ENCODE measurements at regions not wholly inside any gene's neighbourhood (a gene's known extent, or its start where the extent isn't known, plus 50 kb on each side); places are given as distances from the start of the nearest gene placed in this dataset.
"Not testable (repeated sequence)": the region's sequence is repeated elsewhere in the genome, so short reads cannot be mapped to it uniquely, and the experiment has no call there.

DNA sequence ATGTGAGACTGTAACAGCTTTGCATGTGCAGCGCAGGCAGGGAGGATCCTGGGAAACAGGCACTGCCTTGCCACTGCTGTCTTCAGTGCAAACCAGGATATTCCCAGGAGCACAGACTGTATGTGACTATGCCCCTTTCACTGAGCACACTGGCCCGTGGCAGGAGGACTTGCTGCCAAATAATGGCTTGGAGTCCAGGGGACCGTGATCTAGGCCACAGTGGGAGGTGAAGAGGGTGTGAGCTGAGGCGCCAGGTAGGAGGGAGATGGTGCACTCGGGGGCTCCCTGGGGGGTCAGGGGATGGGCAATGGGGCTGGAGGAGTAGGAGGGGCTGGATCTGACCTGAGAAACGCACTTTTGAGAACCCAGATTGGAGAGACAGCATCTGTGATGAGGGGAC lies 193.4 kb upstream of the ZNF32 start:
- Mint-ChIP-seq H3K4me3 (no peak overlapping the region), H3K27ac (ENCODE audit: low read depth) (no peak overlapping the region), H3K36me3 (ENCODE audit: insufficient read depth) (no peaks in the 10 kb centered on the region), H3K9me3 (no peaks in the 10 kb centered on the region), H3K4me1 (peaks cover 21% of the 10 kb centered on the region), H3K27me3 (no peaks in the 10 kb centered on the region)
- DNase-seq (ENCODE audit: low spot score in 2 of 2), result no peak
- ATAC-seq (replicated peaks; ENCODE audit: extremely low read depth, poor library complexity, severe bottlenecking), result no peak

GRCh38 chr10:43839973-43840372 lies 191.3 kb upstream of the ZNF32 start:
- Mint-ChIP-seq H3K27ac (ENCODE audit: low read depth) (no peak overlapping the region), H3K27me3 (no peaks in the 10 kb centered on the region), H3K4me1 (peaks cover 4% of the 10 kb centered on the region), H3K9me3 (no peaks in the 10 kb centered on the region), H3K36me3 (ENCODE audit: insufficient read depth) (no peaks in the 10 kb centered on the region), H3K4me3 (no peak overlapping the region)
- DNase-seq (ENCODE audit: low spot score in 2 of 2) (no peak), ATAC-seq (replicated peaks; ENCODE audit: extremely low read depth, poor library complexity, severe bottlenecking) (no peak)

- H3K27me3 Mint-ChIP-seq, result peaks cover 10% of the 10 kb centered on the region
- DNase-seq (ENCODE audit: low spot score in 2 of 2); ATAC-seq (replicated peaks; ENCODE audit: extremely low read depth, poor library complexity, severe bottlenecking); H3K36me3 Mint-ChIP-seq (ENCODE audit: insufficient read depth); H3K4me3 Mint-ChIP-seq; H3K27ac Mint-ChIP-seq (ENCODE audit: low read depth); H3K9me3 Mint-ChIP-seq; H3K4me1 Mint-ChIP-seq: not testable (repeated sequence)
These were observed 186.1 kb upstream of the ZNF32 start for GRCh38 chr10:43834751-43835150.

DNA sequence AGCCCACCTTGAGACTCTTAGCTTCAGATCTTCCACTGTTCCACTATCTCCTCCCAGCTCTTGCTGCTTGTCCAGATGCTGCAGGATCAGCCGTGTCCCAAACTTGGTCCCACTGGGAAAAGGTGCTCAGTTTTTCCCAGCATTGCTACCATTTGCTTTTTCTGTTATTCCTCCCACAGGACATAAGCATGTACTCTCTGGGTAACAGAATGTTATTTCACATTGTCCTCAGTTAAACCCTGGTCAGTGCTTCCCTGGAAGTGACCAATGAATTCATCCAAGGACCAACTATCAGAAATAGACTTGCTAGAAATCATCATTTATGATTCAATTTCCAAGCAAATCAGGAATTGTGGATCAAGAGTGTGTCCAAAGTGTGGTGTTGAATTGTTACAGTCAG lies 179.2 kb upstream of the ZNF32 start:
- Mint-ChIP-seq H3K27ac (ENCODE audit: low read depth) (no peak overlapping the region), H3K27me3 (peaks cover 9% of the 10 kb centered on the region), H3K9me3 (no peaks in the 10 kb centered on the region), H3K36me3 (ENCODE audit: insufficient read depth) (no peaks in the 10 kb centered on the region), H3K4me1 (peaks cover 6% of the 10 kb centered on the region), H3K4me3 (no peak overlapping the region)
- DNase-seq (ENCODE audit: low spot score in 2 of 2), result no peak
- no peak for ATAC-seq (replicated peaks; ENCODE audit: extremely low read depth, poor library complexity, severe bottlenecking)

DNA sequence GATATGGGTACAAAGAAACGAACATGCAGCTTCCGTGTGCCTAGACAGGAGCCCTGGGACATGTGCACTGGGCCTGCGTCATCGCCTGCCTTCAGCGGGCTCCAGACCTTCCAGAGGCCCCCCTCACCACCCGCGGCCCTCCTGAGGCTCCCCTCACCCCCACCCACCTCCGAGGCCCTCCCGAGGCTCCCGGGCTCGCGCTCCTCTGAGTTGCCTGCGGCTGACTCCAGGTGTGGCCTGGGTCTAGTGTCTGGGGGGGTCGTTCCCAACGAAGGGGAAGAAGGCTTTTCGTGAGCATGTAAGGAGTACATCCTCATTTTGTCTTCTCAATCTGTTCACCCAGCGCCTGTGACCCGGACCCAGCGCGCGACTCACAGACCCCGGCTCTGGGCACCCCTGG lies 177.3 kb upstream of the ZNF32 start:
- Mint-ChIP-seq H3K9me3 (no peaks in the 10 kb centered on the region), H3K4me3 (no peak overlapping the region), H3K36me3 (ENCODE audit: insufficient read depth) (peaks cover 2% of the 10 kb centered on the region), H3K27ac (ENCODE audit: low read depth) (no peak overlapping the region), H3K27me3 (peaks cover 9% of the 10 kb centered on the region), H3K4me1 (peaks cover 9% of the 10 kb centered on the region)
- DNase-seq (ENCODE audit: low spot score in 2 of 2), result no peak
- ATAC-seq (replicated peaks; ENCODE audit: extremely low read depth, poor library complexity, severe bottlenecking), result no peak

- DNase-seq (ENCODE audit: low spot score in 2 of 2) (no peak), ATAC-seq (replicated peaks; ENCODE audit: extremely low read depth, poor library complexity, severe bottlenecking) (no peak)
- no peak overlapping the region for H3K27ac Mint-ChIP-seq (ENCODE audit: low read depth)
- H3K9me3 Mint-ChIP-seq, result no peaks in the 10 kb centered on the region
- H3K27me3 Mint-ChIP-seq, result peaks cover 9% of the 10 kb centered on the region
- peaks cover 9% of the 10 kb centered on the region for H3K4me1 Mint-ChIP-seq
- H3K4me3 Mint-ChIP-seq, result no peak overlapping the region
- H3K36me3 Mint-ChIP-seq (ENCODE audit: insufficient read depth), result peaks cover 2% of the 10 kb centered on the region
These were observed 176.7 kb upstream of the ZNF32 start for GRCh38 chr10:43825421-43825820.

DNA sequence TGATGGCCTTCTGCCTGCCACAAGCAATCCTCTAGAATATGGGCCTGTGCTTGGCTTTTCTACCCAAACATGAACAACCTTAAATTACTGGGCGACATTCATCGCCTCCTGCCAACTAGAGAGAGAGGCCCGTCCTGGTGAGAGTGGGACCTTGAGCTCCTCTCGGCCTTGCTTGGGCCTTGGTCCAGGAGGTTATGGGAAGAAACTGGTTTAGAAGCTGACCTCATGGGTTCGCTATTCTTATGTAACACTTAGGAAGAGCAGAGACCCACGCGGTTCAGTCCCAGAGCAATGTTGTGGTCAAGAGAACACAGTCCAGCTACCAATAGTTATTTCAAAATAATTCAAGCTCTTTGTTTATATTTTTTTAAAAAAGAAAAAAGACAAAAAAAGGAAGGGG lies 176.3 kb upstream of the ZNF32 start:
- Mint-ChIP-seq H3K4me1 (peaks cover 9% of the 10 kb centered on the region), H3K36me3 (ENCODE audit: insufficient read depth) (peaks cover 2% of the 10 kb centered on the region), H3K27ac (ENCODE audit: low read depth) (no peak overlapping the region), H3K27me3 (peaks cover 9% of the 10 kb centered on the region), H3K4me3 (no peak overlapping the region), H3K9me3 (no peaks in the 10 kb centered on the region)
- ATAC-seq (replicated peaks; ENCODE audit: extremely low read depth, poor library complexity, severe bottlenecking), result no peak
- DNase-seq (ENCODE audit: low spot score in 2 of 2), result no peak

GRCh38 chr10:43822631-43823580 lies 174.2 kb upstream of the ZNF32 start:
- H3K27ac Mint-ChIP-seq (ENCODE audit: low read depth), result peak overlapping the region; percentile 69
- H3K9me3 Mint-ChIP-seq, result no peaks in the 10 kb centered on the region
- no peak overlapping the region for H3K4me3 Mint-ChIP-seq
- peaks cover 6% of the 10 kb centered on the region for H3K27me3 Mint-ChIP-seq
- ATAC-seq (replicated peaks; ENCODE audit: extremely low read depth, poor library complexity, severe bottlenecking) (no peak), DNase-seq (ENCODE audit: low spot score in 2 of 2) (no peak)
- H3K36me3 Mint-ChIP-seq (ENCODE audit: insufficient read depth), result peaks cover 2% of the 10 kb centered on the region
- H3K4me1 Mint-ChIP-seq, result peaks cover 16% of the 10 kb centered on the region

DNA sequence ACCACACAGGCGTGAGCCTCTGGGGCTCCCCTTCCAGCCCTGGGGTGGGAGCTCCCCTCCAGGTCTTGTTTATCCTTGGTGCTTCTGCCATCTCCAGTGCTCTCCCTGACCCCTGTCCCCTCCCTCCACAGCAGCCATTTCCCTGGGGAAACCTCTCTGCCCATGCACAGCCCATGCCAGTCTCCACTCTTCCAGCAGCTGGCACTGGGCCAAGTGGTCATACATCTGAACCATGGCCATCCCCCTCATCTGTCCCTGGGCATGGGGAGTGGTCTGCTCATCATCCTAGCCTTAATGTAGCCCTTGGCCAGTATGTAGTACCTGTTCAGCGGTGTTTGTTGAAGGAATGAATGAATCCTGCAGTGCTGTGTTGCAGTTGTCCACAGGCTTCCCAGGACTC lies 172.4 kb upstream of the ZNF32 start:
- ATAC-seq (replicated peaks; ENCODE audit: extremely low read depth, poor library complexity, severe bottlenecking) (no peak), DNase-seq (ENCODE audit: low spot score in 2 of 2) (no peak)
- no peak overlapping the region for H3K27ac Mint-ChIP-seq (ENCODE audit: low read depth)
- peaks cover 4% of the 10 kb centered on the region for H3K36me3 Mint-ChIP-seq (ENCODE audit: insufficient read depth)
- no peaks in the 10 kb centered on the region for H3K27me3 Mint-ChIP-seq
- peaks cover 34% of the 10 kb centered on the region for H3K4me1 Mint-ChIP-seq
- no peak overlapping the region for H3K4me3 Mint-ChIP-seq
- H3K9me3 Mint-ChIP-seq, result no peaks in the 10 kb centered on the region

DNA sequence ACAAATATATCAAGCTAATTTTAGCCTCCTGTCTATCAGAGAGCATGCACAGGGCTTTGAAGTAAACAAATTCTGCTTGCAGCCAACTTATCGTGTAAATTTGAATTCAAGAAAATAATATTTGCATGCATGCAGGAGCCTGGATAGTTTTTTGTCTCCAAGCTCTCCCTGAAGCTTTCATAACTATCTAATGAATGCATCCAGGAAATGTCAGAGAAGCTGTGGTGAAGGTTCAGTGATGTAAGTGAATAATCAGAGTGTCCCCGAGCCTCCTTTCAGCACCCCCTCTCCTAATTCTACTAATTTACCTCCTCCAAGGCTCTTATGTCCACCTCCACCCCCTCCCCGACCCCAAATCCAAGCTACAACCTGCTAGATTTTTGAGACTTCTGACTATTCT lies 172.0 kb upstream of the ZNF32 start:
- Mint-ChIP-seq H3K27me3 (no peaks in the 10 kb centered on the region), H3K4me1 (peaks cover 38% of the 10 kb centered on the region)
- no peak for DNase-seq (ENCODE audit: low spot score in 2 of 2)

GRCh38 chr10:43819464-43820230 lies 171.0 kb upstream of the ZNF32 start:
- peaks cover 45% of the 10 kb centered on the region for H3K4me1 Mint-ChIP-seq
- H3K4me3 Mint-ChIP-seq, result no peak overlapping the region
- no peak for DNase-seq (ENCODE audit: low spot score in 2 of 2)
- no peak for ATAC-seq (replicated peaks; ENCODE audit: extremely low read depth, poor library complexity, severe bottlenecking)
- H3K9me3 Mint-ChIP-seq, result no peaks in the 10 kb centered on the region
- H3K27me3 Mint-ChIP-seq, result no peaks in the 10 kb centered on the region
- peaks cover 4% of the 10 kb centered on the region for H3K36me3 Mint-ChIP-seq (ENCODE audit: insufficient read depth)
- no peak overlapping the region for H3K27ac Mint-ChIP-seq (ENCODE audit: low read depth)

More for the DNA sequence above, 172.0 kb upstream of the ZNF32 start:
- no peaks in the 10 kb centered on the region for H3K9me3 Mint-ChIP-seq
- H3K36me3 Mint-ChIP-seq (ENCODE audit: insufficient read depth), result peaks cover 4% of the 10 kb centered on the region
- no peak for ATAC-seq (replicated peaks; ENCODE audit: extremely low read depth, poor library complexity, severe bottlenecking)
- H3K4me3 Mint-ChIP-seq, result no peak overlapping the region
- H3K27ac Mint-ChIP-seq (ENCODE audit: low read depth), result no peak overlapping the region

GRCh38 chr10:43818687-43819086 lies 170.0 kb upstream of the ZNF32 start:
- H3K4me1 Mint-ChIP-seq, result peaks cover 45% of the 10 kb centered on the region

DNA sequence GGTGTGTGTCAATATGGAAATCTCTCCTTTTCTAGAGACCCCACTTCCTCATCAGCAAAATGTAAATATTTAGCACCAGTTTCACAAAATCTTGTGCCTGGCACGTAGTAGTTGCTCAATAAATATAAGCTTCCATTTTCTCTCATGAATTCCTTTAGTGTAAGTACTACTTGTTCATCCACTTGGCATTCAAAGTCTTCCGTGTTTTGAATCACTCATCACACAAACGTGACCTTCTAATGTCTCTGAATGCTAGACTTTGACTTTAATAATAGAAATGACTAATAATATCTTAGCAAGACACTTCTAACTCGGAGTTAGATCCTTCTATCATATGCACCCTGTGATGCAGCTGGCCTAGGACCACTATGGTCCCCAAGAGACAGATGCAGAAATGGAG lies 168.7 kb upstream of the ZNF32 start:
- H3K27me3 Mint-ChIP-seq, result no peaks in the 10 kb centered on the region
- H3K27ac Mint-ChIP-seq (ENCODE audit: low read depth), result no peak overlapping the region
- DNase-seq (ENCODE audit: low spot score in 2 of 2), result no peak
- ATAC-seq (replicated peaks; ENCODE audit: extremely low read depth, poor library complexity, severe bottlenecking), result no peak
- H3K9me3 Mint-ChIP-seq, result no peaks in the 10 kb centered on the region
- peaks cover 4% of the 10 kb centered on the region for H3K36me3 Mint-ChIP-seq (ENCODE audit: insufficient read depth)
- peaks cover 36% of the 10 kb centered on the region for H3K4me1 Mint-ChIP-seq
- H3K4me3 Mint-ChIP-seq, result no peak overlapping the region

More at GRCh38 chr10:43818687-43819086, 170.0 kb upstream of the ZNF32 start:
- Mint-ChIP-seq H3K27ac (ENCODE audit: low read depth) (no peak overlapping the region), H3K9me3 (no peaks in the 10 kb centered on the region), H3K36me3 (ENCODE audit: insufficient read depth) (peaks cover 4% of the 10 kb centered on the region), H3K4me3 (no peak overlapping the region), H3K27me3 (no peaks in the 10 kb centered on the region)
- no peak for DNase-seq (ENCODE audit: low spot score in 2 of 2)
- ATAC-seq (replicated peaks; ENCODE audit: extremely low read depth, poor library complexity, severe bottlenecking), result no peak
